GM18861 (cell line): ENCODE measurements at regions not wholly inside any gene's neighbourhood (a gene's known extent, or its start where the extent isn't known, plus 50 kb on each side); places are given as distances from the start of the nearest gene placed in this dataset.
A peak's percentile ranks its signal among the peaks of the same experiment; 100 is the strongest.
"Not testable (repeated sequence)": the region's sequence is repeated elsewhere in the genome, so short reads cannot be mapped to it uniquely, and the experiment has no call there.

Experiments
- ATAC-seq: cut with Tn5 transposase; IDR thresholded peaks from one replicate; pipeline ENCODE4 v1.9.1; 2021; ENCODE audit not compliant: unreplicated experiment

DNA sequence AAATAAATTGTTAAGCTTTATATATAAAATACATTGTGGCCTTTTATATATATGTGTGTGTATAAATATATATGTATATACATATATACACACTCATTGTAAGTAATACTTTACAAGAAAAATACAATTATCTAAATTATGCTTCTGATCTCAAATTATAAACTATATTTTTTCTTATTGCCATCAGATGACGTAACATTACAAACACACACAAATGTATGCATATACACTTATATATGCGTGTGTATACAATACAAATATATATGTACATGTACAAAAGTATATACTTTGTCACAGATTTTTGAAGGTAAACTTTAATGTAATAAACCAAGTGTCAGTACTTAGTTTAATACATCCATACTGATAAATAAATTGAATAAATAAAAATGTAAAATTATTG lies 278.9 kb upstream of the LMO3 start:
- ATAC-seq = no peak

DNA sequence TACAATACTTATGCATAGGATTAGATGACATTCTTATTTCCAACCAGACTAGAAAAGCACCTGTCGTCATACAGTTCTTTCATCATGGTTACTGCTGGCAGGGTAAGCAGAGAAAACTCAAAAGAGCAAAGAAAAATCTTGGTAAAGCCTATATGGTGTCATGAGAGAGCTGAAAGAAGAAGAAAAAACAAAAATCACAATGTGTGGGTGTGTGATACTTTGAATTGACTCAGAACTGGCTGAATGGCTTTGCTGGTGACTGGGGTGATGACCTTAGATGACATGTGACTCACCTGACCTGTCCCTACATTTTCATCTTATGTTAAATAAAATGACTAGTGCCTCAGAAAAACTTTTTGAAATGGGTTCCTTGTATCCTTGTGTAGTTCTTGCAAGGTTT lies 278.1 kb upstream of the LMO3 start:
- peak; percentile 83 for ATAC-seq

DNA sequence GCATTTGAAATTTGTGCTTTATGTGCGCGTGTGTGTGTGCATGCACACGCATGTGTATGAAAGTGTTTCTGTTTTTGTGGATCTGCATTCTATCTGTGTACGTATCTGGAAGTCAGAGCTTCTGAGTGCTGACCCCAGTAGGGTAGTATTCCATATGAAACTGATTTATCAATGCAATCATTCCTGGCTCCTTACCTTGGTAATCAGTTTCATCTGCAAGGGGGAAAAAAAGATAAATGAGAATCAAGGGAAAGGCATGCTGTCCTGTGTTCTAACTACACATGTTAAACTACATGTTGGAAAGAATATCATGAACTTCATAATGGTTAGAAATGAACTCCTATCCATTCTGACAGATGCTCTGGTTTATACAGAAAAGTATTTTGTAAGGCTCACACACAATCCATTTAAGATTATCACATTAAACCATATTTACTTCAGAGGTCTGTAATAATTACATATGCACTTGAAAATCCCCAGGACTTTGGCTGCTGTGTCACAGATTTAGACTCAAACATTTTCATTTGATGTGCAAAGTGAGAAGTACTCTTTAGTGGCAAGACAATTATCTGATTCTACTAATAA lies 276.1 kb upstream of the LMO3 start:
- ATAC-seq = no peak

DNA sequence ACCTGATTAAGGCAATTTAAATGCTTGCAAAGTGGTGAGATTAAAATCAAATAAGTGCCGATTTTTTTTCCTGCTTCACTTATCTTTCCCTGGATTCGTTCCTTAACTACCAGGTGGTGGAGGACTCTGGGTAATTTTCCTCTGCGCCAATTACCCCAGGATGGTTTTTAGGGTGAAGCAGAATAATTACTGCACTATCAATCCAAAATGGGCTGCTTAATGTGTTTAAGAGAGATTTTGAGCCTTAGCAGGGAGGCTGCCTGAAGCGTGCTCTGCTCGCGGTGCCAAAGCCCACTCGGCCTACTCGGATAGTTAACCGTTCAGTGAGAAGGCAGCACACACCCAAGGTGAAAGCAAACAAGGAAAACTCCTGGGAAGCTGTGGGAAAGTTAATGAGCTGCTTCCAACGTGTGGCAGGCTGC lies 274.9 kb upstream of the LMO3 start:
- no peak for ATAC-seq

DNA sequence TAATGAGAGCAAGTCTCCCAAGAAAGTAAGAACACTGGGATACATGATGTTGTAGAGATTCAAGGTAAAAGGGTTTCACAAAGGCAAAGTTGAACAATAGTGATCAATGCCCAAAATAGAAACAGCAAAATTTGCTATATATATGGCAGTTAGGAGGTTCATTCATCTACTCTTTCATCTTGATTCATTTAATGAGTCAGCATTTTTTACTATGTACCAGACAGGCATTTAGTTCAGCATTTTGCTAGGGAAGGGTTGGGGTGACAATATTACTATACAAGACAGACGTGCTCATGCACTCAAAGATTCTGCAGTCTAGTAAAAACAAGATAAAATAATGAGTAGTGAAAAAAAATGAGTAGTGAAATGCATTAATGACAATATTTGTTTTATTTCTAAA lies 264.9 kb upstream of the LMO3 start:
- ATAC-seq = no peak

DNA sequence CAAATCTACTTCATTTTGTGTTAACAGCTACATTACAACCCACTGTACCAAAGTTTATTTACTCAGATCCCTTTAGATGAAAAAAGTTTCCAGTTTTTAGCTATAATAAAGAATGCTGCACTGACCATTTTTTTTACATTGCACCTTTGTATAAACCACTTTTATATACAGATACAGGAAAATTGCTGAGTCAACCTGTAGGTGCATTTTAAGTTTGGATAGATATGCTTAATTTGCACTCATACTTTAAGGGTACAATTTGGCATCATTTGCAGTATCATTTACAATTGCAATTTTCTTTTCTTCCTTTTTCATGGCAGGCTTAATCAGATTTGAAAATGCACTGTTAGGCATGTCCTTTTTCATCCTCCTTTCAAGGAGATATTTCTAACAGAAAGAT lies 257.8 kb upstream of the LMO3 start:
- no peak for ATAC-seq

DNA sequence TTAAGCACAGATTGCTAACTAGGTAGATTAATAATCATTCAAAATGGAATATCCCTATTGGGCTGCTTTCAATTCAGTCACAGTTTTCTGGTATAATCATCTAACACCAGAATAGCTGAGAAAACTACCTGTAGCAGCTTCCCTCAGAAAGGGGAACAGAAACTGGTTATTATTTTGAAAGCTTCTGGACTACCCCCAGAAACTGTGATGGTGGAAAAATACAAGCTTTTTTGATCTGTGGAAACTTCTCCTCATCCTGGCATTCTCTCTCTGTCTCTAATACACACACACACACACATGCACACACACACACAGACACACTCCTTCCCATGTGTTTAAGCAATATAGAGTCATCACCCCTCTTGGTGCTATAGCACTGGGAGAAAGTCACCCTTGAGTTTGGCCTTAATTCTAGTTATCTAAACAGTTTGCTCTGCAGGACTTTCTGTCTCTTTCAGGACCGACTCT lies 251.5 kb upstream of the LMO3 start:
- ATAC-seq = peak; percentile 96

DNA sequence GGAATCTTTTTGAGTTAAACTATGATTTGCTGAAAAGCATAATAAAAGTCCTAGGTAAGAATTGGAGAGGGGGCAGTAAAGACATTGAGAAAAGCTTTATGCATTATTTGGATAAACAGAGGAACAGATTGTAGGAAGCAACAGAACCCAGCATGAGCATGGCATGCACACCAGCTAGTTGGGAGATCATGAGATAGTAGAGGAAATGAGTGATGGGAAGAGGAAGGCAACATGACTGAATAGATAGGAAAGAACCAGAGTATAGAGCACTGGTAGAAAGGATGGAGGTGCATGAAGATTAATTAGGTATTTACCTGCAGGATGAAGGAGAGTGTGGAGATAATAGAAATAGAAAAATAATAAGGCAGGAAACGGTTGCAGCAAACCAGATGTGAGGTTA lies 248.5 kb upstream of the LMO3 start:
- ATAC-seq = no peak

DNA sequence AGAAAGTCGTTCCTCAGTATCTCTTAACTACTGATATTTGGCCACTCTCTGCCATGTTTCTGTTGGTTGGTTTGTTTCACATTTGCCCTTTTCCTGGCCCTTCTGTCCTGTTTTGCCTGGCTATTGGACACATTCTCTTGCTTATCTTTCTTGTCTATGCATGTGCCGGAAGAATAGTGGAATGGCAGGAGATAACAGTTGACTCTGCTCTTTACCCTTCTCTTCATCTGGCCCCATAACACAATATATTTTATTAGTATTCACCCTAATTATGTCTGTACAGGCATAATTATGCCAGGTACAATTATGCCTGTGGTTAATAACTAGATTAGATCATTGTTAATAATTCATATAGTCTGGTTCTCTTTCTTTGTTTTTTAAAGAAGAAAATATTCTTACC lies 243.5 kb upstream of the LMO3 start:
- ATAC-seq = no peak

DNA sequence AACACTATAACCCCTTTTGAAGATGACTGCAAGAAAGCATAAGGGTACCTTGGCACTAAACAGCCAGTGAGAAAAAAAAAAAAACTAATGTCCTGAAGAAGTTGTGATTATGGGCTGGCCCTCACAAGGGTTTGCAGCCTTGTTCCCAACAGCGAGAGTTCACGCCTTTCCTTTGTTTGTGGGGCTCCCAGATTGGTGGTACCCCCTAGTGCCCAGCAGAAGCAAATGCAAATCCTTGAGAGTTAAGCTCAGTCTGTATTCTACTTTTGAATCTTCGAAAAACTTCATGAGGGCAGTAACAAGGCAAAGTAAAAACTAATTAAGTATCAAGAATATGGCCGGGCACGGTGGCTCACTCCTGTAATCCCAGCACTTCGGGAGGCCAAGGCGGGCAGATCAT lies 238.9 kb upstream of the LMO3 start:
- no peak for ATAC-seq

DNA sequence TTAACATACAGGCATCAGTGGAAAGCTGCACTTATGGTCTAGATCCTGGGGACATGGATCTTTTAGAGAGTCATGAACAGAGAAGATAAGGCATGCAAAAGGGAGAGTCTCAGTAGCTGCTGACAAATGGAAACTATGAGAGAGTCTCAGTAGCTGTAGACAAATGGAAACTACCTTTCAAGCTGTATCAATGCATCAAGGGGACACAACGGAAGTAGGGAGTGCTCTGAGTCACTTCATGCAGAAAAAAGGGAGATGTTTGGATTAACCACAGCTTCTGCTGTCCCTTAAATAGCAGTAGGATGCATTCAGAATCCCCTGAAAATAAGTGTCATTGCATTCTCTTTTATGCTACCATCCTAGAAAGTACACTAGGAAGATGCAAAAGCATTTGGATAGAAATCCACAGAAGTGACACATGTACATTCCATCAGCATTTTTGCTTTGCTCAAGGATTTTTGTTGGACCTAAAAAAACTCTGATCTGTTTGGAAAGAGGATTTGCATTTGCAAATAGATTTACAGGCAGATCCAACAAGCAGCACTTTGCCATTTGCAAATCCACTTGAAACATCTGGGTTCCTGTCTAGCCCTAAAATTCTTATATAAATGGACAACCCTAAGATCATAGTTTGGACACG lies 227.5 kb upstream of the LMO3 start:
- peak; percentile 95 for ATAC-seq

DNA sequence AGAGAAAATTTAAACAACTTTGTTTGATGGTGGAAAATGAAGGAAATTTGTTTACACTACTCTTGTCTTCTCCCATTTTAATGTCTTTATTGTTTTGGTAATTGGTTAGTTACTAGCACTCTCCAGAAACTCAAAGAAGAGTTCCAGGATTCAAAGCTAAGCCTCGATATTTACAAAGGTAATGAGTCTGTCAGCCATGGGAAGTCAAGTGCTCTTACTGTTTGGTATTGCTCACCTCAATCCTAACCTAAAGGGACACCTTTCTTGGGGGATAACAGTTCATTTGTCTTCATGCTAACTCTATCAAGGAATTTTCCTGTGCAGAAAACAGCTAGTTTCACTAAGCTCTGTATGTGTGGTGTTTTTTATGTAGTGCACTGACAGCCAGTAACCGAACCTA lies 222.9 kb upstream of the LMO3 start:
- no peak for ATAC-seq

DNA sequence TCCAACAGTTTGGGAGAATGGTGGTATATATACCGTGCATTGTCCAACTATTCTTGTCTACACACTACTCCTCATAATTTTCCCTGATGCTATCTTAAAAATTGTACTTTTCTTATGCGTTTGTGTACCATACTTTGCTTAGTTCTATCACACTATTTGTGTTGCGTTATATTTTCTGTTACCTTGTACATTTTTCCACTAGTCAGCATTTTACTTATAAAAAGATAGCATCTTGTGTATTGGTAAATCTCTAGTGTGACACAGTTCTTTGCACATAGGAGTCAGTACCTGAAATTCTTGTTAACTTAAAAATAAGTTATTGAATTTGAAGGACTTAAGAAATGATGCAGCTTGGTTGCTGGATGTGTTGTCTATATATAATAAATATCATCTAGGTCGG lies 201.8 kb upstream of the LMO3 start:
- ATAC-seq = no peak

DNA sequence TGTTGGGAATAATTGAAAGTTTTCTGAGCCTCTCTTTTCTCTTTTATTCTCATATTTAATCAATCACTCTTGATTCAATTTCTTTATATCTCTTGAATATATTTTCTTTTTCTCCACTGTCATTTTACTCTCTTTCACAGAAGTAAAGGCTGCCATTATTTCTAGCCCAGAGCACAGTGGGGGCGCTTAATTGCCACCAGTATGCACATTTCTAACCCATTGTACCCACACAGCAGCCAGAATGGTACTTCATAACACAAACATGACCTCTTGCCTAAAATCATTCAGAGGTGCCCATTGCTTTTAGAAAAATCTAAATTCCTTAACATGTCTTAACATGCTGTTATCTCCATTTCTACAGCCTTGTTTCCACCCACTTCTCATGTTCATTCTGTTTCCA lies 190.2 kb upstream of the LMO3 start:
- no peak for ATAC-seq

DNA sequence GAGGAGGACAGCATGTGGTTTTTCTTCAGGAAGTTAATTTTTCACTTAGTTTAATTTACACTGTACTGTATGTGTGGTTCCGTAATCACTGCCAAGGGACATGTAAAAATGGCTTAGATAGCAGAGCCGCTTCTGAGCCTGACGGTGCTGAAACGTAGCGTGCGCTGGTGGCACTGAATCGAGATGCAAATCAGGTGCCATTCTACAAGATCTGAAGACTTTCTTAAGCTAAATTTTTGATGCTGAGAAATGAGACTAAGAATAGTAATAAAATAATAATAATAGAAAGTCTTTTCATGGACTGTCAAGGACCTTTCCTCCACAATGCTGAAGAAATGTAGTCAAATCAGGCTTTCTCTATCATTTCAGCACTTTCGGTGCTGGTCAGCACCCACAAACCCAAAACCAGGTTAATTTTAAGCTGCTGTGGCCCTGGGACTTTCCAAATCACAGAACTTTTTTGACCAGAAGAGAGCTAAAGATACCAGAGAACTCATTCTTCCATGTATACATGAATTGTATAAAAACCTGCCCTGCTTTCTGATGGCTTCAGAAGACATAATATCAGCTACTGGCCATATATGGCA lies 183.3 kb upstream of the LMO3 start:
- peak; percentile 77 for ATAC-seq

DNA sequence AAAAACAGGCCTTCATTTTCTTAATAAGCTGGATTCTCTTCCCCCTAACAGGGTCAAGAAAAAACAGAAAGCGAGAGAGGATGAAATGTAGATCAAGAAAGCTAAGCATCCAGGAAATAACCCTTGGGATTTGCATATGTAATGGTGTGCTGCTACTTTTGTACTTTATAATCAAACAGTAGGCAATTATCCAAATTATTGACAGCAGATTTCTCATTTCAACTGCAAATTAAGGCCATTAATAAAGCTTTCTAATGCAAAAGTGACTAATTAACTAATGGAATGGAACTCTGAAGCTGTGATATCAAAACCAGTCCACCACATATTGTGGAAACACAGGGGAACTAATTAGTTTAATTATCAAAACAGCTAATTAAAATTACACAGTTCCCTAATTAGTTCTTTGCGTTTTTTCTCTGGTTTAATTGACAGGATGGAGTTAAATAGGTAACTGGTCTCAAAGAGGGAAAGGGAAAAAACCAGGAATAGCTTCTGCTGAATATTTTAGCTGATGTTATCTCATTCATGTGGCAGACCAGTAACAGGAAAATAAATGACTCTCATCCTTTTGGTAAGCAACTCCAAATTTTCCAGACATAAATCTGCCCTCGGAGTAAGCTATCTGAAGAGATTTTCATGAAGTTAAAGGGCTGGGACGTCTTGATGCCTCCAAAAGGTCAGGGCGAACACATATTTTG lies 182.7 kb upstream of the LMO3 start:
- ATAC-seq = no peak

DNA sequence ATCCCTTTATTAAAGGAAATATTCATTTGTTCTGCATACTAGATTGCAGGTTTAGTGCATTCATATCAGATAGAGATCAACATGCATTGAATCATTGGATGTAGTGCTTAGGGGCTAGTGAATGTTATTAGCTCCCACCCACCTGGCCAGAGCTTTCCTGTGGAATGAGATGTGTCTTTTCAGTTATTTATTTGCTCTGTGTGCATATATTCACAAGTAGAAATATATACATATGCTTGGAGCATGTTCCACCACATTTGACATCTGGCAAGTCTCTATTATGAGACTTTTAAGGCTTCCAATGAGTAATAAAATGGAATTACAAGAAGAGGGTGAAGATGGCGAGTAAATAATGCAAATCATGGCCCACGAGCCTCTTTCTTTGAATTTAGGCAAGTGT lies 180.0 kb upstream of the LMO3 start:
- ATAC-seq = no peak

DNA sequence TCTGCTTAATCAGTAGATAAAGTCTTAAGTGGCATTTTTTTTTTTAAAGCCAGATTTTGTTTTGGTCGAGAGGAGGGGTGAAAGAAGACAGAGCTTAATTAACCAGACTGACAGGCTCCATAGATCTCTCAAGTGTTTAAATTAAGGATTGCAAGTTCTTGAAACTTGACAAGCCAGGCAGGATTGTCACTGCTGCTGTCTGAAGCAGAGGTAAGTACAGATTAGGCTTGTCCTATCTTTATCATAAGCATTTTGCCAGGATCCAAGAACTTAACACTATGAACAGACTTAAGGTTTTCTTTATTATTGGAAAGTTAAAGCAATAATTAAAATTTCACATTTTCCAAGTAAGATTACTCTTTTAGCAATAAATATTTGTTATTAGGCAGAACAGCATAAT lies 179.6 kb upstream of the LMO3 start:
- ATAC-seq = no peak

DNA sequence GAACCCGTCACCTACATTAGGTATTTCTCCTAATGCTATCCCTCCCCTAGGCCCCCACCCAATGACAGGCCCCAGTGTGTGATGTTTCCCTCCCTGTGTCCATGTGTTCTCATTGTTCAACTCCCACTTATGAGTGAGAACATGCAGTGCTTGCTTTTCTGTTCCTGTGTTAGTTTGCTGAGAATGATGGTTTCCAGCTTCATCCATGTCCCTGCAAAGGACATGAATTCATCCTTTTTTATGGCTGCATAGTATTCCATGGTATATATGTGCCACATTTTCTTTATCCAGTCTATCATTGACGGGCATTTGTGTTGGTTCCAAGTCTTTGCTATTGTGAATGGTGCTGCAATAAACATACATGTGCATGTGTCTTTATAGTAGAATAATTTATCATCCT lies 163.2 kb upstream of the LMO3 start:
- not testable (repeated sequence) for ATAC-seq

DNA sequence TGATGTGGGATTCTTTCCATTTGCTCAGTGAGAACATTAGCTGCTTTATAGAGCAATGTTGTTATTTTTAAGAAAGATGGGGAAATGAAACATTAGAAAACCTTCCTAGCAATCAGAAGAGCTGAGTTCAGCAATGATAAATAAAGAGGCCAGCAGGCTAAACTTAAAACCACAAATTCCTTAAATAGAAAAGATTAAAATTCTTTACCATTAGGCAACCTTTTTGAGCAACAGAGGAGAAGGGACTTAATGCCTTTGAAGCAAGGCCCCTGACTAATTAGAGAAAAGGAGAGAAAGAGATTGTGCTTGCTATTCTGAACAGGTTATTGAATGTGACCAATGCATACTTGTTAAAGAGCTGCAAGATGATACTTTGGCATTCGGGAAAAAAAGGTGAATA lies 160.8 kb upstream of the LMO3 start:
- no peak for ATAC-seq

DNA sequence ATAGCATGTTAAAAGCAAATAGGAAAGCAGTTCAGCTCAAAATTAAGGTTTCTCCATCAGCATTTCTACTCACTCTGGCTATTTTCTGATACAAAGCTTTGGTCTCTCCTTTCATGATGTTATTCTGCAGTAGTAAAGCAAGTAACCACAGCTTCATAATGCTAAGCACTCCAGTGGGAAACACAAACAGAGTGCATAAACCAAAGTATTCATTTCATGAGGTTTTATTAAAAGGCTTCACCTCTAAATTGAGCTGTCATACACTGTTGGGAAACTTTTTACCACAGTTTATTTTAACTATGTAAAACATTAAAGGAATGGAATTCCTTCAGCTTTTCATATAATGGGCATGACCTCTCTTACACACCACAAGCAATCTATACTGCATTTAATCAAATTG lies 157.9 kb upstream of the LMO3 start:
- no peak for ATAC-seq
